HL-60 (cell line): ENCODE measurements at regions not wholly inside any gene's neighbourhood (a gene's known extent, or its start where the extent isn't known, plus 50 kb on each side); places are given as distances from the start of the nearest gene placed in this dataset.

Experiments used
- DNase-seq, 2 experiments: peaks; one replicate each; pipeline ENCODE4 v3.0.0-alpha.2; 2010 to 2020; ENCODE audit warnings: low read depth in 1 of 2, low spot score in 1 of 2
- H3K27ac ChIP-seq: fragments of 250-450 bp; sonication (Bioruptor Pico); replicated peaks from 2 replicates; pipeline ENCODE4 v1.5.1; 2020; ENCODE audit warnings: mild to moderate bottlenecking, moderate library complexity
- H3K27me3 ChIP-seq: fragments of 250-450 bp; sonication (Bioruptor Pico); 2 replicates; pipeline ENCODE4 v1.5.1; 2021; ENCODE audit warnings: mild to moderate bottlenecking, moderate library complexity; ENCODE audit not compliant: insufficient read depth, poor library complexity, severe bottlenecking
- H3K4me3 ChIP-seq: replicated peaks from 2 replicates; pipeline ENCODE4 v1.5.1; 2011; ENCODE audit warnings: mild to moderate bottlenecking, control low read depth, low read length; ENCODE audit not compliant: insufficient read depth
- CTCF ChIP-seq: IDR thresholded peaks from one replicate; pipeline ENCODE4 v1.5.1; 2011; ENCODE audit warnings: low read length, control low read depth, inconsistent platforms; ENCODE audit not compliant: insufficient read depth
- GABPA ChIP-seq: IDR thresholded peaks from 2 replicates; pipeline ENCODE4 v1.6.1; 2012; ENCODE audit warnings: low read depth
- POLR2AphosphoS5 ChIP-seq: IDR thresholded peaks from 2 replicates; pipeline ENCODE4 v1.6.1; 2012; ENCODE audit warnings: low read depth
- REST ChIP-seq: IDR thresholded peaks from 2 replicates; pipeline ENCODE4 v1.6.1; 2012; ENCODE audit warnings: low read depth; ENCODE audit not compliant: insufficient replicate concordance
- SPI1 ChIP-seq: IDR thresholded peaks from 2 replicates; pipeline ENCODE4 v1.6.1; 2012; ENCODE audit warnings: low read depth, mild to moderate bottlenecking, borderline replicate concordance

GRCh38 chr16:61014869-61015268, 1021.4 kb downstream of the CDH8 start:
- TF ChIP-seq CTCF (no peak), REST (no peak), POLR2AphosphoS5 (no peak), SPI1 (no peak), GABPA (no peak)
- no peak overlapping the region for H3K27ac ChIP-seq
- no peak for DNase-seq
- no peaks in the 10 kb centered on the region for H3K27me3 ChIP-seq
- no peak overlapping the region for H3K4me3 ChIP-seq

- Histone ChIP-seq H3K4me3 (no peak overlapping the region), H3K27ac (no peak overlapping the region), H3K27me3 (no peaks in the 10 kb centered on the region)
- no peak for DNase-seq
- TF ChIP-seq GABPA, result no peak
These were observed 1028.5 kb downstream of the CDH8 start for GRCh38 chr16:61007694-61008093.

- H3K27ac ChIP-seq, result no peak overlapping the region
- no peak for TF ChIP-seq SPI1
- no peak for TF ChIP-seq POLR2AphosphoS5
- no peak for TF ChIP-seq REST
- TF ChIP-seq GABPA, result no peak
- no peak for TF ChIP-seq CTCF
- DNase-seq, result no peak
- H3K27me3 ChIP-seq, result no peaks in the 10 kb centered on the region
- H3K4me3 ChIP-seq, result no peak overlapping the region
These were observed 1030.3 kb downstream of the CDH8 start for GRCh38 chr16:61005952-61006351.

GRCh38 chr16:61002479-61003204, 1033.6 kb downstream of the CDH8 start:
- TF ChIP-seq CTCF, result no peak
- no peak for TF ChIP-seq REST
- no peak for TF ChIP-seq POLR2AphosphoS5
- TF ChIP-seq SPI1, result no peak
- no peak for TF ChIP-seq GABPA
- Histone ChIP-seq H3K27me3 (no peaks in the 10 kb centered on the region), H3K27ac (no peak overlapping the region), H3K4me3 (no peak overlapping the region)
- no peak for DNase-seq
